Esophagus squamous epithelium (tissue), 4 donors: ENCODE measurements at regions not wholly inside any gene's neighbourhood (a gene's known extent, or its start where the extent isn't known, plus 50 kb on each side); places are given as distances from the start of the nearest gene placed in this dataset.

Experiments
- POLR2A ChIP-seq, 4 donors: fragments of 450-650 bp; IDR thresholded peaks; one replicate each; pipeline ENCODE4 v1.6.1; 2017; ENCODE audit warnings: antibody characterized with exemption in 4 of 4, mild to moderate bottlenecking in 4 of 4, moderate library complexity in 3 of 4
- TF ChIP-seq, protein P1 (sequence below), 6 experiments: fragments of 450-650 bp in 4 of 6; fragments of 200-600 bp in 2 of 6; sonication (generic) in 2 of 6; IDR thresholded peaks; one replicate each; pipeline ENCODE4 v1.5.1; 2016 to 2019; ENCODE audit warnings: antibody characterized with exemption in 6 of 6, mild to moderate bottlenecking in 4 of 6, moderate library complexity in 4 of 6

DNA sequence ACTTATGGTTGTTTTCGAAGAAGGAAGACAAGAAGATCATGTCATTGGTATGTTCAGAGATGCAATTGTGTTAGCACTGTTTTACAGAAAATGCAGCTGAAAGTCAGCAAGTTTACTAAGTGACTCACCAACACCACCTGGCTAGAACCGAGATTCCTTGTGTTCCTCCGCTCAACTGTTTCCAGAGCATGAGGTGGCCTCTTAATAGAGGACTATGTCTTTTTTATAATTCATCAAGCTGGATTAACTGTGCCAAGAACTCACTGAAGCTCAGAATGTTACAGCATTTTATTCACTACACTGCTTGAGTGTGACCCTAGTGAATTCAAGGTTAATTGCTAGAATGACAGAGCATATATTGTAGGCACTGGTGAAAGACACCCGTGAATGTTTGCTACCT, 1573.5 kb upstream of the TENM3 start:
- TF ChIP-seq, protein P1, sequence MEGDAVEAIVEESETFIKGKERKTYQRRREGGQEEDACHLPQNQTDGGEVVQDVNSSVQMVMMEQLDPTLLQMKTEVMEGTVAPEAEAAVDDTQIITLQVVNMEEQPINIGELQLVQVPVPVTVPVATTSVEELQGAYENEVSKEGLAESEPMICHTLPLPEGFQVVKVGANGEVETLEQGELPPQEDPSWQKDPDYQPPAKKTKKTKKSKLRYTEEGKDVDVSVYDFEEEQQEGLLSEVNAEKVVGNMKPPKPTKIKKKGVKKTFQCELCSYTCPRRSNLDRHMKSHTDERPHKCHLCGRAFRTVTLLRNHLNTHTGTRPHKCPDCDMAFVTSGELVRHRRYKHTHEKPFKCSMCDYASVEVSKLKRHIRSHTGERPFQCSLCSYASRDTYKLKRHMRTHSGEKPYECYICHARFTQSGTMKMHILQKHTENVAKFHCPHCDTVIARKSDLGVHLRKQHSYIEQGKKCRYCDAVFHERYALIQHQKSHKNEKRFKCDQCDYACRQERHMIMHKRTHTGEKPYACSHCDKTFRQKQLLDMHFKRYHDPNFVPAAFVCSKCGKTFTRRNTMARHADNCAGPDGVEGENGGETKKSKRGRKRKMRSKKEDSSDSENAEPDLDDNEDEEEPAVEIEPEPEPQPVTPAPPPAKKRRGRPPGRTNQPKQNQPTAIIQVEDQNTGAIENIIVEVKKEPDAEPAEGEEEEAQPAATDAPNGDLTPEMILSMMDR (IDR thresholded peaks at IDR 0.05) = no peak
- no peak for TF ChIP-seq POLR2A (IDR thresholded peaks at IDR 0.05)
